COLO829 (cell line): ENCODE measurements at regions not wholly inside any gene's neighbourhood (a gene's known extent, or its start where the extent isn't known, plus 50 kb on each side); places are given as distances from the start of the nearest gene placed in this dataset.

Experiments used
- DNase-seq: peaks from one replicate; pipeline ENCODE4 v3.0.0; 2012; ENCODE audit warnings: low spot score

GRCh38 chr1:219521325-219521724, 91.6 kb downstream of the ZC3H11B start:
- no peak for DNase-seq

GRCh38 chr1:219520241-219520640, 92.7 kb downstream of the ZC3H11B start:
- no peak for DNase-seq

GRCh38 chr1:219518907-219519248, 94.0 kb downstream of the ZC3H11B start:
- no peak for DNase-seq

- no peak for DNase-seq
Measured at GRCh38 chr1:219518168-219518906, 94.6 kb downstream of the ZC3H11B start.

- DNase-seq = no peak
Measured at GRCh38 chr1:219517031-219517430, 95.9 kb downstream of the ZC3H11B start.

GRCh38 chr1:219514728-219515127, 98.2 kb downstream of the ZC3H11B start:
- no peak for DNase-seq

GRCh38 chr1:219507437-219507836, 105.5 kb downstream of the ZC3H11B start:
- DNase-seq = no peak

- DNase-seq = no peak
Measured at GRCh38 chr1:219506936-219507335, 106.0 kb downstream of the ZC3H11B start.

- no peak for DNase-seq
Measured at GRCh38 chr1:219506473-219506899, 106.4 kb downstream of the ZC3H11B start.

- DNase-seq = no peak
Measured at GRCh38 chr1:219505886-219506285, 107.0 kb downstream of the ZC3H11B start.

GRCh38 chr1:219503604-219504003, 109.3 kb downstream of the ZC3H11B start:
- no peak for DNase-seq

GRCh38 chr1:219500327-219500897, 112.5 kb downstream of the ZC3H11B start:
- DNase-seq = no peak

- DNase-seq = no peak
Measured at GRCh38 chr1:219498666-219499065, 114.2 kb downstream of the ZC3H11B start.

GRCh38 chr1:219495737-219496408, 117.0 kb downstream of the ZC3H11B start:
- no peak for DNase-seq

- DNase-seq = no peak
Measured at GRCh38 chr1:219492717-219493116, 120.2 kb downstream of the ZC3H11B start.

GRCh38 chr1:219490566-219490965, 122.3 kb downstream of the ZC3H11B start:
- no peak for DNase-seq

GRCh38 chr1:219489636-219490035, 123.3 kb downstream of the ZC3H11B start:
- DNase-seq = no peak

- DNase-seq = no peak
Measured at GRCh38 chr1:219488275-219488674, 124.6 kb downstream of the ZC3H11B start.

- DNase-seq = no peak
Measured at GRCh38 chr1:219483530-219483929, 129.4 kb downstream of the ZC3H11B start.

- no peak for DNase-seq
Measured at GRCh38 chr1:219480011-219480410, 132.9 kb downstream of the ZC3H11B start.

- peak; percentile 57 for DNase-seq
Measured at GRCh38 chr1:219478811-219479210, 134.1 kb downstream of the ZC3H11B start.

GRCh38 chr1:219477861-219478260, 135.0 kb downstream of the ZC3H11B start:
- DNase-seq = no peak

- DNase-seq = no peak
Measured at GRCh38 chr1:219476716-219477115, 136.2 kb downstream of the ZC3H11B start.
